SK-N-SH treated with all-trans-retinoic acid at 6 μM for 48 hours (cell line): ENCODE measurements at regions not wholly inside any gene's neighbourhood (a gene's known extent, or its start where the extent isn't known, plus 50 kb on each side); places are given as distances from the start of the nearest gene placed in this dataset.

Experiments
- ATAC-seq: fragments of 200-7000 bp; cut with Tn5 transposase; 3 replicates; pipeline ENCODE4 v1.9.1; 2020; ENCODE audit warnings: mild to moderate bottlenecking, moderate library complexity
- ARNTL ChIP-seq: fragments of 450-650 bp; formaldehyde crosslinking; IDR thresholded peaks from 2 replicates; pipeline ENCODE4 v1.5.0; 2020; ENCODE audit warnings: low read depth, mild to moderate bottlenecking, moderate library complexity, borderline replicate concordance
- BACH2 ChIP-seq: fragments of 250-450 bp; sonication (Bioruptor Pico); IDR thresholded peaks from 2 replicates; pipeline ENCODE4 v1.9.0; 2021; ENCODE audit warnings: mild to moderate bottlenecking, borderline replicate concordance
- CREB5 ChIP-seq: fragments of 250-450 bp; sonication (Bioruptor Pico); IDR thresholded peaks from 2 replicates; pipeline ENCODE4 v1.5.1; 2020; ENCODE audit warnings: low read depth, mild to moderate bottlenecking, moderate library complexity
- CSDC2 ChIP-seq: fragments of 250-450 bp; sonication (Bioruptor Pico); IDR thresholded peaks from 2 replicates; pipeline ENCODE4 v1.5.0; 2020; ENCODE audit warnings: mild to moderate bottlenecking, moderate library complexity
- ESRRG ChIP-seq: fragments of 250-450 bp; sonication (Bioruptor Pico); IDR thresholded peaks from 2 replicates; pipeline ENCODE4 v1.6.1; 2021; ENCODE audit warnings: mild to moderate bottlenecking
- GLIS3 ChIP-seq: fragments of 250-450 bp; sonication (Bioruptor Pico); IDR thresholded peaks from 2 replicates; pipeline ENCODE4 v1.5.0; 2020; ENCODE audit warnings: mild to moderate bottlenecking, moderate library complexity
- ISL1 ChIP-seq: fragments of 250-450 bp; sonication (Bioruptor Pico); IDR thresholded peaks from 2 replicates; pipeline ENCODE4 v2.1.2; 2022; ENCODE audit warnings: mild to moderate bottlenecking, moderate library complexity
- OSR1 ChIP-seq: fragments of 250-450 bp; sonication (Bioruptor Pico); IDR thresholded peaks from 2 replicates; pipeline ENCODE4 v1.8.0; 2022; ENCODE audit warnings: moderate library complexity, mild to moderate bottlenecking, inconsistent platforms
- PATZ1 ChIP-seq: fragments of 250-450 bp; sonication (Bioruptor Pico); IDR thresholded peaks from 2 replicates; pipeline ENCODE4 v1.8.0; 2020; ENCODE audit warnings: mild to moderate bottlenecking, moderate library complexity, borderline replicate concordance
- PPARA ChIP-seq: fragments of 250-450 bp; sonication (Bioruptor Pico); IDR thresholded peaks from 2 replicates; pipeline ENCODE4 v1.5.0; 2020; ENCODE audit warnings: mild to moderate bottlenecking, borderline replicate concordance
- RARB ChIP-seq: fragments of 250-450 bp; sonication (Bioruptor Pico); IDR thresholded peaks from 2 replicates; pipeline ENCODE4 v1.8.0; 2021; ENCODE audit warnings: mild to moderate bottlenecking, moderate library complexity
- SNAI2 ChIP-seq: fragments of 250-450 bp; sonication (Bioruptor Pico); IDR thresholded peaks from 2 replicates; pipeline ENCODE4 v1.5.0; 2020; ENCODE audit warnings: mild to moderate bottlenecking, moderate library complexity
- TCF4 ChIP-seq: fragments of 250-450 bp; sonication (Bioruptor Pico); IDR thresholded peaks from 2 replicates; pipeline ENCODE4 v1.8.0; 2021; ENCODE audit warnings: mild to moderate bottlenecking, moderate library complexity, borderline replicate concordance
- TOX ChIP-seq: fragments of 250-450 bp; sonication (Bioruptor Pico); IDR thresholded peaks from 2 replicates; pipeline ENCODE4 v1.8.0; 2021; ENCODE audit warnings: mild to moderate bottlenecking, moderate library complexity, borderline replicate concordance
- ZC3H10 ChIP-seq: fragments of 250-450 bp; sonication (Bioruptor Pico); IDR thresholded peaks from 2 replicates; pipeline ENCODE4 v1.5.1; 2021; ENCODE audit warnings: mild to moderate bottlenecking, moderate library complexity
- ZFP3 ChIP-seq: fragments of 250-450 bp; sonication (Bioruptor Pico); IDR thresholded peaks from 2 replicates; pipeline ENCODE4 v1.5.0; 2020; ENCODE audit warnings: mild to moderate bottlenecking, moderate library complexity
- ZFP30 ChIP-seq: fragments of 450-650 bp; formaldehyde crosslinking; IDR thresholded peaks from 2 replicates; pipeline ENCODE4 v1.5.0; 2022; ENCODE audit warnings: mild to moderate bottlenecking, moderate library complexity
- ZNF565 ChIP-seq: fragments of 450-650 bp; formaldehyde crosslinking; conservative IDR thresholded peaks from 2 replicates; pipeline ENCODE4 v1.5.0; 2020; ENCODE audit warnings: low read depth, mild to moderate bottlenecking, moderate library complexity
- ZNF70 ChIP-seq: fragments of 450-650 bp; formaldehyde crosslinking; IDR thresholded peaks from 2 replicates; pipeline ENCODE4 v1.5.0; 2020; ENCODE audit warnings: mild to moderate bottlenecking, moderate library complexity
- ZNF8 ChIP-seq: fragments of 450-650 bp; formaldehyde crosslinking; IDR thresholded peaks from 2 replicates; pipeline ENCODE4 v1.5.0; 2020; ENCODE audit warnings: mild to moderate bottlenecking, moderate library complexity
- TF ChIP-seq, protein P1 (sequence below): fragments of 250-450 bp; sonication (Bioruptor Pico); IDR thresholded peaks from 2 replicates; pipeline ENCODE4 v1.5.0; 2020; ENCODE audit warnings: mild to moderate bottlenecking, moderate library complexity
- TF ChIP-seq, protein P2 (sequence below): fragments of 250-450 bp; sonication (Bioruptor Pico); IDR thresholded peaks from 2 replicates; pipeline ENCODE4 v1.5.1; 2021; ENCODE audit warnings: mild to moderate bottlenecking, moderate library complexity

DNA sequence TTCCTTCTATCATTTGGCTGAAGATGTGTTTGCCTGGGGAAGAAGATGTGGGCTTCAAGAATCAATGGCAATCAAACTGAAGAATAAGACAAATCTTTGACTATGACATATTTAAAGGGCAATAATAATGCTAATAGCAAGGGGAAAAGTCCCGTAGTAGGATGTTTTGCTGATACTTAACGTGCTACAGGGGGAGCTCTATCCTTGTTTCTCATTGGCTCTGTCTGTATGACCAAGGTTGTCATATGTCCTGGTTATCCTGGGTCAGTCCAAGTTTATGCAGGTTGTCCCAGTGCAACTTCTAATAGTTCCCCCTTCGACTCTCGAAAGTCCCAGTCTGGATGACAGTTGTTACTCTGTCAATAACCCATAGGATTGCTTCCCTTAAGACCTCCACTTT is 321.3 kb downstream of the DHX35 start:
- ATAC-seq, result no peak
- no peak for TF ChIP-seq BACH2 (CRISPR knock-in tag)
- TF ChIP-seq OSR1 (CRISPR knock-in tag), result no peak
- TF ChIP-seq, protein P1, sequence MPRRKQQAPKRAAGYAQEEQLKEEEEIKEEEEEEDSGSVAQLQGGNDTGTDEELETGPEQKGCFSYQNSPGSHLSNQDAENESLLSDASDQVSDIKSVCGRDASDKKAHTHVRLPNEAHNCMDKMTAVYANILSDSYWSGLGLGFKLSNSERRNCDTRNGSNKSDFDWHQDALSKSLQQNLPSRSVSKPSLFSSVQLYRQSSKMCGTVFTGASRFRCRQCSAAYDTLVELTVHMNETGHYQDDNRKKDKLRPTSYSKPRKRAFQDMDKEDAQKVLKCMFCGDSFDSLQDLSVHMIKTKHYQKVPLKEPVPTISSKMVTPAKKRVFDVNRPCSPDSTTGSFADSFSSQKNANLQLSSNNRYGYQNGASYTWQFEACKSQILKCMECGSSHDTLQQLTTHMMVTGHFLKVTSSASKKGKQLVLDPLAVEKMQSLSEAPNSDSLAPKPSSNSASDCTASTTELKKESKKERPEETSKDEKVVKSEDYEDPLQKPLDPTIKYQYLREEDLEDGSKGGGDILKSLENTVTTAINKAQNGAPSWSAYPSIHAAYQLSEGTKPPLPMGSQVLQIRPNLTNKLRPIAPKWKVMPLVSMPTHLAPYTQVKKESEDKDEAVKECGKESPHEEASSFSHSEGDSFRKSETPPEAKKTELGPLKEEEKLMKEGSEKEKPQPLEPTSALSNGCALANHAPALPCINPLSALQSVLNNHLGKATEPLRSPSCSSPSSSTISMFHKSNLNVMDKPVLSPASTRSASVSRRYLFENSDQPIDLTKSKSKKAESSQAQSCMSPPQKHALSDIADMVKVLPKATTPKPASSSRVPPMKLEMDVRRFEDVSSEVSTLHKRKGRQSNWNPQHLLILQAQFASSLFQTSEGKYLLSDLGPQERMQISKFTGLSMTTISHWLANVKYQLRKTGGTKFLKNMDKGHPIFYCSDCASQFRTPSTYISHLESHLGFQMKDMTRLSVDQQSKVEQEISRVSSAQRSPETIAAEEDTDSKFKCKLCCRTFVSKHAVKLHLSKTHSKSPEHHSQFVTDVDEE (CRISPR knock-in tag), result no peak
- TF ChIP-seq GLIS3 (CRISPR knock-in tag), result no peak
- no peak for TF ChIP-seq ESRRG (CRISPR knock-in tag)
- no peak for TF ChIP-seq ARNTL (CRISPR knock-in tag)
- no peak for TF ChIP-seq ZNF8 (CRISPR knock-in tag)
- TF ChIP-seq PPARA (CRISPR knock-in tag), result no peak
- TF ChIP-seq ZNF565, result no peak
- no peak for TF ChIP-seq PATZ1 (CRISPR knock-in tag)
- no peak for TF ChIP-seq CSDC2 (CRISPR knock-in tag)
- no peak for TF ChIP-seq TCF4 (CRISPR knock-in tag)
- no peak for TF ChIP-seq CREB5 (CRISPR knock-in tag)
- TF ChIP-seq ZFP30 (CRISPR knock-in tag), result no peak
- no peak for TF ChIP-seq TOX (CRISPR knock-in tag)
- no peak for TF ChIP-seq ZFP3 (CRISPR knock-in tag)

DNA sequence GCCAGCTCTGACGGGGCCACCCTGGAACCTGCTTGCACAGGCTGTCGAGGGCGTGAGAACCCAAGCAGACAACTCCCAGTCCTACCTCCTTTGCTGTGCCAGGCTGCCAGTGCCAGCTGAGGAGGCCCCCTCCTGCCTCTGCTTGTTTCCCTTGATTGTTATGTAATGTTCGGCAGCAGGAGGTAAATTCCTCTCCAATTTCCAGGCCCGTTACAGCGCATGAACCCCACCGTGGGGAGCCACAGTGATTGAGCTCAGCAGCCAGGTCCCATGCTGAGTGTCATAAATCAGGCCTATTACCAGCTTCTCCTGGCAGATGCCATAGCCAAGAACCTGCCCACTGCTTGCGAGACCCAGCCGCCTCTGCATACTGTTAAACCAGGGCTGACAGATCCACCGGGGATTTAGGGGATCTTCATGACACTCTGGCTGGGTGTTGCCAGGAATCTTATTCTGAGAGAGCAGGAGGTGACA is 320.5 kb downstream of the DHX35 start:
- ATAC-seq, result no peak
- TF ChIP-seq TCF4 (CRISPR knock-in tag), result no peak

- no peak for ATAC-seq
- no peak for TF ChIP-seq SNAI2 (CRISPR knock-in tag)
- TF ChIP-seq, protein P1 (CRISPR knock-in tag), result no peak
- TF ChIP-seq ESRRG (CRISPR knock-in tag), result no peak
- TF ChIP-seq CREB5 (CRISPR knock-in tag), result no peak
- no peak for TF ChIP-seq ZNF8 (CRISPR knock-in tag)
- no peak for TF ChIP-seq ZNF565
- no peak for TF ChIP-seq ZC3H10 (CRISPR knock-in tag)
- TF ChIP-seq PATZ1 (CRISPR knock-in tag), result no peak
- no peak for TF ChIP-seq CSDC2 (CRISPR knock-in tag)
- no peak for TF ChIP-seq GLIS3 (CRISPR knock-in tag)
- TF ChIP-seq RARB (CRISPR knock-in tag), result no peak
- TF ChIP-seq PPARA (CRISPR knock-in tag), result no peak
- no peak for TF ChIP-seq ZNF70 (CRISPR knock-in tag)
- TF ChIP-seq TCF4 (CRISPR knock-in tag), result no peak
- no peak for TF ChIP-seq ISL1 (CRISPR knock-in tag)
- TF ChIP-seq, protein P2, sequence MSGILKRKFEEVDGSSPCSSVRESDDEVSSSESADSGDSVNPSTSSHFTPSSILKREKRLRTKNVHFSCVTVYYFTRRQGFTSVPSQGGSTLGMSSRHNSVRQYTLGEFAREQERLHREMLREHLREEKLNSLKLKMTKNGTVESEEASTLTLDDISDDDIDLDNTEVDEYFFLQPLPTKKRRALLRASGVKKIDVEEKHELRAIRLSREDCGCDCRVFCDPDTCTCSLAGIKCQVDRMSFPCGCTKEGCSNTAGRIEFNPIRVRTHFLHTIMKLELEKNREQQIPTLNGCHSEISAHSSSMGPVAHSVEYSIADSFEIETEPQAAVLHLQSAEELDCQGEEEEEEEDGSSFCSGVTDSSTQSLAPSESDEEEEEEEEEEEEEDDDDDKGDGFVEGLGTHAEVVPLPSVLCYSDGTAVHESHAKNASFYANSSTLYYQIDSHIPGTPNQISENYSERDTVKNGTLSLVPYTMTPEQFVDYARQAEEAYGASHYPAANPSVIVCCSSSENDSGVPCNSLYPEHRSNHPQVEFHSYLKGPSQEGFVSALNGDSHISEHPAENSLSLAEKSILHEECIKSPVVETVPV (CRISPR knock-in tag), result no peak
- no peak for TF ChIP-seq ZFP3 (CRISPR knock-in tag)
- no peak for TF ChIP-seq TOX (CRISPR knock-in tag)
- TF ChIP-seq OSR1 (CRISPR knock-in tag), result no peak
Measured at GRCh38 chr20:39280875-39281274, 318.7 kb downstream of the DHX35 start.
